Adrenal gland (tissue), 9 donors: ENCODE measurements at regions not wholly inside any gene's neighbourhood (a gene's known extent, or its start where the extent isn't known, plus 50 kb on each side); places are given as distances from the start of the nearest gene placed in this dataset.

ENCODE experiments used
- DNase-seq, 7 donors: peaks; one replicate each; pipeline ENCODE4 v3.0.0-alpha.2; 2019 to 2020
- H3K27ac ChIP-seq, 5 donors: fragments of 200-600 bp; sonication (generic) in 4 of 5; 1 replicate in 3 of 5; 2 replicates in 2 of 5; pipeline versions ENCODE4 v1.5.1 to v1.8.0; 2016 to 2020; ENCODE audit warnings: mild to moderate bottlenecking in 1 of 5
- H3K27me3 ChIP-seq: fragments of 200-600 bp; 2 replicates; pipeline ENCODE4 v1.8.0; 2021
- H3K36me3 ChIP-seq, 2 donors: fragments of 200-600 bp; replicated peaks in 1 of 2; 1 replicate in 1 of 2; 2 replicates in 1 of 2; pipeline versions ENCODE4 v1.5.1 to v1.8.0; 2018 to 2022
- H3K4me1 ChIP-seq, 2 donors: fragments of 200-600 bp; replicated peaks in 1 of 2; 1 replicate in 1 of 2; 2 replicates in 1 of 2; pipeline versions ENCODE4 v1.5.1 to v1.8.0; 2018 to 2021
- H3K4me3 ChIP-seq, 4 donors: fragments of 200-600 bp; sonication (generic) in 3 of 4; one replicate each; pipeline ENCODE4 v1.5.1; 2016 to 2018
- H3K9me3 ChIP-seq, 3 donors: fragments of 200-600 bp; sonication (generic) in 1 of 3; replicated peaks in 1 of 3; 1 replicate in 2 of 3; 2 replicates in 1 of 3; pipeline versions ENCODE4 v1.5.1 to v1.8.0; 2016 to 2021
- POLR2A ChIP-seq, 2 donors: fragments of 450-650 bp; IDR thresholded peaks; one replicate each; pipeline ENCODE4 v1.6.1; 2017; ENCODE audit warnings: antibody characterized with exemption in 2 of 2, mild to moderate bottlenecking in 2 of 2, moderate library complexity in 1 of 2
- WGBS, 4 donors: extraction: QIAGEN DNeasy Blood & Tissue Kit in 2 of 4; methylation state at CpG; one replicate each; pipeline versions ENCODE4 v1.1.5 to v1.1.7; 2013 to 2017; 5-methylcytosine and 5-hydroxymethylcytosine counted together
- intact Hi-C, 2 donors: fragments of 100-400 bp; cut with DNase I; formaldehyde crosslinking; loops; one replicate each; pipeline versions ENCODE4 v1.14.1 to v1.15.0; 2022 to 2023
- TF ChIP-seq, protein P1 (sequence below), 6 experiments: fragments of 450-650 bp in 4 of 6; fragments of 200-600 bp in 2 of 6; sonication (generic) in 1 of 6; IDR thresholded peaks; 1 replicate in 5 of 6; 2 replicates in 1 of 6; pipeline versions ENCODE4 v1.5.1 to v1.8.0; 2016 to 2021; ENCODE audit warnings: antibody characterized with exemption in 6 of 6, mild to moderate bottlenecking in 2 of 6, moderate library complexity in 1 of 6
- donor health status: healthy with polysubstance abuse.
- donor health status: Bipolar disorder and iron deficiency.
- donor health status: DM: yes; HTN: yes; CAD: no.
- donor health status: DM: no; HTN: no; CAD: no.
- donor health status: DM: no; HTN: no; CAD: no.

- no peak for DNase-seq
- Histone ChIP-seq H3K4me3 (no peak overlapping the region), H3K27me3 (no peaks in the 10 kb centered on the region), H3K9me3 (no peaks in the 10 kb centered on the region), H3K27ac (no peak overlapping the region), H3K4me1 (no peaks in the 10 kb centered on the region), H3K36me3 (no peaks in the 10 kb centered on the region)
- 72 to 88% (median 86%) methylated on average over 1 of the region's 1 CpG for WGBS, 4 donors
- intact Hi-C loops, result no loop called here
- TF ChIP-seq, protein P1, sequence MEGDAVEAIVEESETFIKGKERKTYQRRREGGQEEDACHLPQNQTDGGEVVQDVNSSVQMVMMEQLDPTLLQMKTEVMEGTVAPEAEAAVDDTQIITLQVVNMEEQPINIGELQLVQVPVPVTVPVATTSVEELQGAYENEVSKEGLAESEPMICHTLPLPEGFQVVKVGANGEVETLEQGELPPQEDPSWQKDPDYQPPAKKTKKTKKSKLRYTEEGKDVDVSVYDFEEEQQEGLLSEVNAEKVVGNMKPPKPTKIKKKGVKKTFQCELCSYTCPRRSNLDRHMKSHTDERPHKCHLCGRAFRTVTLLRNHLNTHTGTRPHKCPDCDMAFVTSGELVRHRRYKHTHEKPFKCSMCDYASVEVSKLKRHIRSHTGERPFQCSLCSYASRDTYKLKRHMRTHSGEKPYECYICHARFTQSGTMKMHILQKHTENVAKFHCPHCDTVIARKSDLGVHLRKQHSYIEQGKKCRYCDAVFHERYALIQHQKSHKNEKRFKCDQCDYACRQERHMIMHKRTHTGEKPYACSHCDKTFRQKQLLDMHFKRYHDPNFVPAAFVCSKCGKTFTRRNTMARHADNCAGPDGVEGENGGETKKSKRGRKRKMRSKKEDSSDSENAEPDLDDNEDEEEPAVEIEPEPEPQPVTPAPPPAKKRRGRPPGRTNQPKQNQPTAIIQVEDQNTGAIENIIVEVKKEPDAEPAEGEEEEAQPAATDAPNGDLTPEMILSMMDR (IDR thresholded peaks at IDR 0.05), result no peak
Observed at GRCh38 chr20:11371831-11372230, 545.9 kb upstream of the BTBD3 start.

GRCh38 chr20:11372876-11373790 is 544.6 kb upstream of the BTBD3 start:
- 71 to 84% (median 77%) methylated on average over 5 of the region's 5 CpGs for WGBS, 4 donors
- no peaks in the 10 kb centered on the region for H3K4me1 ChIP-seq
- no peak for TF ChIP-seq POLR2A (IDR thresholded peaks at IDR 0.05)
- TF ChIP-seq, protein P1 (IDR thresholded peaks at IDR 0.05), result no peak
- no peaks in the 10 kb centered on the region for H3K27me3 ChIP-seq
- no peaks in the 10 kb centered on the region for H3K36me3 ChIP-seq
- H3K9me3 ChIP-seq, result no peaks in the 10 kb centered on the region
- peak in 2 of 7 donors; percentile 5 to 19 for DNase-seq
- intact Hi-C loops, result no loop called here
- no peak overlapping the region for H3K4me3 ChIP-seq
- H3K27ac ChIP-seq, result no peak overlapping the region

GRCh38 chr20:11375335-11375734 is 542.4 kb upstream of the BTBD3 start:
- DNase-seq, result no peak
- 64 to 79% (median 69%) methylated on average over 4 of the region's 4 CpGs for WGBS, 4 donors
- no peaks in the 10 kb centered on the region for H3K36me3 ChIP-seq
- no peaks in the 10 kb centered on the region for H3K9me3 ChIP-seq
- no peaks in the 10 kb centered on the region for H3K27me3 ChIP-seq
- TF ChIP-seq, protein P1 (IDR thresholded peaks at IDR 0.05), result no peak
- TF ChIP-seq POLR2A (IDR thresholded peaks at IDR 0.05), result no peak
- H3K4me3 ChIP-seq, result no peak overlapping the region
- intact Hi-C loops, result no loop called here
- H3K27ac ChIP-seq, result no peak overlapping the region
- no peaks in the 10 kb centered on the region for H3K4me1 ChIP-seq

DNA sequence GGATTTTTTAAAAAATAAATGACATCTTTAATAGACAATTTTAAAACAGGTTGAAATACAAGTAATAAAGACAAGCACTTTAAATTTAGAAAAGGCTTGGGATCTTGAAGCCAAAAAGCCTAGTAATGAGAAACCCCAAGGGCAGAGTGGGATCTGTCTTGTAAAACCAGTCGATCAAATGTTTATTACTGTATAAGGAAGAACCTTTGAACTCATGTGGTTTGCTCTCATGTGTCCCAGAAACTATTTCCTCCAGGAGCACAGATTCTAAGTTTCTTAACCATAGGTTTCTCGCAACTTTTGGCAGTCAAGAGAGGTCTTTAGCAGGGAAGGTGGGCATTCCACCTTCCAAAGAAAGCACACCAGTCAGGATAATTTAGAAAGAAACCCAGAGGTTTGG is 541.7 kb upstream of the BTBD3 start:
- no peak overlapping the region for H3K4me3 ChIP-seq
- no peaks in the 10 kb centered on the region for H3K36me3 ChIP-seq
- WGBS, 4 donors, result 70 to 82% (median 77%) methylated on average over 2 of the region's 2 CpGs
- no peaks in the 10 kb centered on the region for H3K27me3 ChIP-seq
- DNase-seq, result no peak
- H3K4me1 ChIP-seq, result no peaks in the 10 kb centered on the region
- no peak overlapping the region for H3K27ac ChIP-seq
- intact Hi-C loops, result no loop called here
- H3K9me3 ChIP-seq, result no peaks in the 10 kb centered on the region
- no peak for TF ChIP-seq POLR2A (IDR thresholded peaks at IDR 0.05)
- TF ChIP-seq, protein P1 (IDR thresholded peaks at IDR 0.05), result no peak
